HG03060 (cell line): ENCODE measurements at regions not wholly inside any gene's neighbourhood (a gene's known extent, or its start where the extent isn't known, plus 50 kb on each side); places are given as distances from the start of the nearest gene placed in this dataset.

ENCODE experiments used
- ATAC-seq: cut with Tn5 transposase; IDR thresholded peaks from one replicate; pipeline ENCODE4 v1.9.1; 2021; ENCODE audit warnings: low read depth, moderate number of reproducible peaks; ENCODE audit not compliant: unreplicated experiment

GRCh38 chr4:43242606-43243005, 350.1 kb downstream of the GRXCR1 start:
- no peak for ATAC-seq

GRCh38 chr4:43243433-43244116, 351.1 kb downstream of the GRXCR1 start:
- ATAC-seq: no peak

GRCh38 chr4:43244688-43245382, 352.3 kb downstream of the GRXCR1 start:
- peak; percentile 97 for ATAC-seq

- no peak for ATAC-seq
These were observed 359.3 kb downstream of the GRXCR1 start for GRCh38 chr4:43251841-43252240.

- no peak for ATAC-seq
These were observed 361.0 kb downstream of the GRXCR1 start for GRCh38 chr4:43253541-43253940.

GRCh38 chr4:43264730-43265129, 372.2 kb downstream of the GRXCR1 start:
- no peak for ATAC-seq

- ATAC-seq: no peak
These were observed 379.4 kb downstream of the GRXCR1 start for GRCh38 chr4:43271946-43272345.

GRCh38 chr4:43274376-43274775, 381.9 kb downstream of the GRXCR1 start:
- ATAC-seq: no peak

- no peak for ATAC-seq
These were observed 383.3 kb downstream of the GRXCR1 start for GRCh38 chr4:43275779-43276178.

GRCh38 chr4:43276321-43276720, 383.8 kb downstream of the GRXCR1 start:
- no peak for ATAC-seq

GRCh38 chr4:43277003-43277402, 384.5 kb downstream of the GRXCR1 start:
- no peak for ATAC-seq

- no peak for ATAC-seq
These were observed 390.0 kb downstream of the GRXCR1 start for GRCh38 chr4:43282534-43282933.

GRCh38 chr4:43286137-43286536, 393.6 kb downstream of the GRXCR1 start:
- ATAC-seq: no peak

GRCh38 chr4:43296946-43297528, 404.5 kb downstream of the GRXCR1 start:
- ATAC-seq: no peak

GRCh38 chr4:43316813-43317212, 424.3 kb downstream of the GRXCR1 start:
- ATAC-seq: no peak

- no peak for ATAC-seq
These were observed 432.9 kb downstream of the GRXCR1 start for GRCh38 chr4:43325220-43325967.

- no peak for ATAC-seq
These were observed 437.8 kb downstream of the GRXCR1 start for GRCh38 chr4:43330288-43330687.

GRCh38 chr4:43331226-43332051, 438.9 kb downstream of the GRXCR1 start:
- ATAC-seq: no peak

GRCh38 chr4:43332052-43332425, 439.5 kb downstream of the GRXCR1 start:
- ATAC-seq: no peak

- no peak for ATAC-seq
These were observed 445.2 kb downstream of the GRXCR1 start for GRCh38 chr4:43337707-43338106.
